ENCODE measurements at regions not wholly inside any gene's neighbourhood (a gene's known extent, or its start where the extent isn't known, plus 50 kb on each side); places are given as distances from the start of the nearest gene placed in this dataset.

DNA sequence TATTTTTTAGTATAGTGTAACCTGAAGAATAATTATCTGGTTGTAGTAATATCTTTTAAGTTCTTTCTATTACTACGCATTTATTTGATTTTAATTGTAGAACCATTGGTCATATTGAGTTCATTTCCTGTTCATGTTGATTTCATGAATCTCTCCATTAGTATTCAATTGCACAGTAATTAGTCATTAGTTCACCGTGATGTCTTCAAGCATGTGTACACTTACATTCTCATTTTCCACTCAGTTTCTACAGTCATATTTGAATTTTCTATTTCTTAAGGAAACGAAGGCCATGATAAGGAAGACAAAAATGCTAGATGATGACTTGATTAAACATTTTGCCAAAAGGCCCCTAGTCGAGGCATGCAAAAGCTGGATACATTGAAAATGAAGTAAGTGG is 333.7 kb upstream of the FANCL start:
- Histone ChIP-seq H3K27me3 (ENCODE audit: insufficient read depth, low read depth, severe bottlenecking) (no peaks in the 10 kb centered on the region), H3K4me3 (ENCODE audit: low read depth, low read length) (no peak overlapping the region), H3K27ac (no peak overlapping the region), H3K9me3 (ENCODE audit: severe bottlenecking) (peaks cover 5% of the 10 kb centered on the region), H3K36me3 (no peaks in the 10 kb centered on the region)
- TF ChIP-seq, protein P1, sequence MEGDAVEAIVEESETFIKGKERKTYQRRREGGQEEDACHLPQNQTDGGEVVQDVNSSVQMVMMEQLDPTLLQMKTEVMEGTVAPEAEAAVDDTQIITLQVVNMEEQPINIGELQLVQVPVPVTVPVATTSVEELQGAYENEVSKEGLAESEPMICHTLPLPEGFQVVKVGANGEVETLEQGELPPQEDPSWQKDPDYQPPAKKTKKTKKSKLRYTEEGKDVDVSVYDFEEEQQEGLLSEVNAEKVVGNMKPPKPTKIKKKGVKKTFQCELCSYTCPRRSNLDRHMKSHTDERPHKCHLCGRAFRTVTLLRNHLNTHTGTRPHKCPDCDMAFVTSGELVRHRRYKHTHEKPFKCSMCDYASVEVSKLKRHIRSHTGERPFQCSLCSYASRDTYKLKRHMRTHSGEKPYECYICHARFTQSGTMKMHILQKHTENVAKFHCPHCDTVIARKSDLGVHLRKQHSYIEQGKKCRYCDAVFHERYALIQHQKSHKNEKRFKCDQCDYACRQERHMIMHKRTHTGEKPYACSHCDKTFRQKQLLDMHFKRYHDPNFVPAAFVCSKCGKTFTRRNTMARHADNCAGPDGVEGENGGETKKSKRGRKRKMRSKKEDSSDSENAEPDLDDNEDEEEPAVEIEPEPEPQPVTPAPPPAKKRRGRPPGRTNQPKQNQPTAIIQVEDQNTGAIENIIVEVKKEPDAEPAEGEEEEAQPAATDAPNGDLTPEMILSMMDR (IDR thresholded peaks at IDR 0.05; ENCODE audit: low read depth, low read length) = no peak
- DNase-seq = no peak

- H3K4me3 ChIP-seq (ENCODE audit: low read depth, low read length) = no peak overlapping the region
- H3K27ac ChIP-seq = no peak overlapping the region
- H3K36me3 ChIP-seq = no peaks in the 10 kb centered on the region
- DNase-seq = no peak
- H3K27me3 ChIP-seq (ENCODE audit: insufficient read depth, low read depth, severe bottlenecking) = no peaks in the 10 kb centered on the region
- TF ChIP-seq, protein P1 (IDR thresholded peaks at IDR 0.05; ENCODE audit: low read depth, low read length) = no peak
- no peaks in the 10 kb centered on the region for H3K9me3 ChIP-seq (ENCODE audit: severe bottlenecking)
Measured at GRCh38 chr2:58572731-58573130, 331.6 kb upstream of the FANCL start.

GRCh38 chr2:58571181-58571852 is 330.2 kb upstream of the FANCL start:
- Histone ChIP-seq H3K27me3 (ENCODE audit: insufficient read depth, low read depth, severe bottlenecking) (no peaks in the 10 kb centered on the region), H3K27ac (peak overlapping the region; percentile 29), H3K4me3 (ENCODE audit: low read depth, low read length) (no peak overlapping the region), H3K9me3 (ENCODE audit: severe bottlenecking) (no peaks in the 10 kb centered on the region), H3K36me3 (no peaks in the 10 kb centered on the region)
- TF ChIP-seq, protein P1 (IDR thresholded peaks at IDR 0.05; ENCODE audit: low read depth, low read length) = peak; percentile 89
- peak; percentile 80 for DNase-seq

DNA sequence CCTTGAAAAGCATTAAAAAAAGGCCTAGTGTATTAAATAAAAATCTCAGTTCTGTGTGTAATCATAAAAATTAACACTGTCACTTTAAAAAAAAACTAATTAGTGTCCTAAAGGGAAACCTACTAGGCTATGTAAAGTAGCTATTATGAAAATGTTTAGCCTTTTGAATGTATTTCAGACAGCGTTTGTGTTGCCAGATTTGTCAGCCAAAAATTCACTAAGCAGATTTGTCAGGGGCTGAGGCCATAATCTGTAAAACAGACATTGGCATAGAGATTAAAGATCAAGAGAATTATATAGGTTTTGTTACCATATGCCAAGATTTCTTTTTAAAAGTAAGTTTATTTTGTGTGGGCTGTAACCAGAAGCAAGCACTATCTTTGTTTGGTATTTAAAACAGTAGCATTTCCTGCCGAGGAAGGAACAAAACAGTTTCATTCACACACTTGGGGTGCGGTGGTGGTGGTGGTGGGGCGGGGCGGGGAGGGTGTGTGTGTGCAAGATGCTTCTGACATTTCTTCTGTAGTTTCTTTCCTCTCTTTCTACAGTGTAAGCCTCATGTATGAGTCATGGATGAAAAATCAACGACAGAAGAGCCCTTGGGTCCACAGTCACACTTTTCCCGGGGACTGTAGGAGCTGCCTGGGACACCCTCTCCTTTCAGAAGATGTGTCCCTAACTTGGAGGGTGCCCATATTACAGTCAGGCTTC is 328.5 kb upstream of the FANCL start:
- H3K36me3 ChIP-seq = no peaks in the 10 kb centered on the region
- TF ChIP-seq, protein P1 (IDR thresholded peaks at IDR 0.05; ENCODE audit: low read depth, low read length) = no peak
- peak; percentile 43 for DNase-seq
- H3K4me3 ChIP-seq (ENCODE audit: low read depth, low read length) = no peak overlapping the region
- no peaks in the 10 kb centered on the region for H3K27me3 ChIP-seq (ENCODE audit: insufficient read depth, low read depth, severe bottlenecking)
- H3K9me3 ChIP-seq (ENCODE audit: severe bottlenecking) = no peaks in the 10 kb centered on the region
- H3K27ac ChIP-seq = peak overlapping the region; percentile 70

GRCh38 chr2:58568901-58569300 is 327.8 kb upstream of the FANCL start:
- Histone ChIP-seq H3K4me3 (ENCODE audit: low read depth, low read length) (no peak overlapping the region), H3K9me3 (ENCODE audit: severe bottlenecking) (no peaks in the 10 kb centered on the region), H3K36me3 (no peaks in the 10 kb centered on the region), H3K27me3 (ENCODE audit: insufficient read depth, low read depth, severe bottlenecking) (no peaks in the 10 kb centered on the region), H3K27ac (peak overlapping the region; percentile 70)
- TF ChIP-seq, protein P1 (IDR thresholded peaks at IDR 0.05; ENCODE audit: low read depth, low read length) = no peak
- no peak for DNase-seq

All from WERI-Rb-1 (cell line).